Head of caudate nucleus (tissue), 42 donors: ENCODE measurements at regions not wholly inside any gene's neighbourhood (a gene's known extent, or its start where the extent isn't known, plus 50 kb on each side); places are given as distances from the start of the nearest gene placed in this dataset.
"Not testable (repeated sequence)": the region's sequence is repeated elsewhere in the genome, so short reads cannot be mapped to it uniquely, and the experiment has no call there.

Experiments
- DNase-seq, 42 donors: peaks; one replicate each; pipeline versions ENCODE4 v3.0.0 to v3.0.0-alpha.2; 2020 to 2021; ENCODE audit warnings: mixed read lengths in 7 of 42
- intact Hi-C: fragments of 100-400 bp; cut with DNase I; formaldehyde crosslinking; loops from one replicate; pipeline ENCODE4 v1.15.0; 2022

- DNase-seq, intact Hi-C loops: not testable (repeated sequence)
These were observed 229.4 kb upstream of the ATP5MC3 start for GRCh38 chr2:175410941-175411340.

- no peak for DNase-seq
- intact Hi-C loops: no loop called here
These were observed 223.3 kb upstream of the ATP5MC3 start for GRCh38 chr2:175404839-175405238.

- no peak for DNase-seq
- intact Hi-C loops: no loop called here
These were observed 222.2 kb upstream of the ATP5MC3 start for GRCh38 chr2:175403599-175404221.

- DNase-seq: no peak
- intact Hi-C loops: no loop called here
These were observed 221.1 kb upstream of the ATP5MC3 start for GRCh38 chr2:175402571-175402970.

GRCh38 chr2:175401956-175402469, 220.5 kb upstream of the ATP5MC3 start:
- DNase-seq: no peak
- intact Hi-C loops: no loop called here

- intact Hi-C loops: no loop called here
- DNase-seq: no peak
These were observed 219.5 kb upstream of the ATP5MC3 start for GRCh38 chr2:175400975-175401374.

- intact Hi-C loops: no loop called here
- no peak for DNase-seq
These were observed 217.8 kb upstream of the ATP5MC3 start for GRCh38 chr2:175399326-175399725.

GRCh38 chr2:175398848-175399247, 217.3 kb upstream of the ATP5MC3 start:
- DNase-seq: no peak

GRCh38 chr2:175396696-175397095, 215.2 kb upstream of the ATP5MC3 start:
- intact Hi-C loops: no loop called here
- DNase-seq: no peak

More at GRCh38 chr2:175398848-175399247, 217.3 kb upstream of the ATP5MC3 start:
- intact Hi-C loops: no loop called here

- intact Hi-C loops: no loop called here
- DNase-seq: no peak
These were observed 212.3 kb upstream of the ATP5MC3 start for GRCh38 chr2:175393851-175394250.

- intact Hi-C loops: no loop called here
- peak in 7 of 42 donors; percentile 3 to 41 (median 10) for DNase-seq
These were observed 201.8 kb upstream of the ATP5MC3 start for GRCh38 chr2:175383286-175383685.

GRCh38 chr2:175373729-175374128, 192.2 kb upstream of the ATP5MC3 start:
- DNase-seq: no peak
- intact Hi-C loops: no loop called here

- intact Hi-C loops: no loop called here
- no peak for DNase-seq
These were observed 191.5 kb upstream of the ATP5MC3 start for GRCh38 chr2:175372704-175373701.

GRCh38 chr2:175371378-175371777, 189.9 kb upstream of the ATP5MC3 start:
- intact Hi-C loops: no loop called here
- DNase-seq: no peak

GRCh38 chr2:175366815-175367214, 185.3 kb upstream of the ATP5MC3 start:
- peak in 32 of 42 donors; percentile 4 to 63 (median 32) for DNase-seq
- intact Hi-C loops: loop anchor here (10.0 kb wide), 1 partner anchor 728 kb away; the partner anchor contains the start of genes HOXD12 and HOXD13

- intact Hi-C loops: loop anchor here (10.0 kb wide), 1 partner anchor 731 kb away; the partner anchor contains the start of genes HOXD12 and HOXD13
- no peak for DNase-seq
These were observed 182.2 kb upstream of the ATP5MC3 start for GRCh38 chr2:175363699-175364098.

GRCh38 chr2:175362331-175362730, 180.8 kb upstream of the ATP5MC3 start:
- intact Hi-C loops: loop anchor here (10.0 kb wide), 1 partner anchor 732 kb away; the partner anchor contains the start of genes HOXD12 and HOXD13
- DNase-seq: no peak

GRCh38 chr2:175359710-175360109, 178.2 kb upstream of the ATP5MC3 start:
- no peak for DNase-seq
- intact Hi-C loops: loop anchor here (10.0 kb wide), 1 partner anchor 735 kb away; the partner anchor contains the start of genes HOXD12 and HOXD13

- intact Hi-C loops: no loop called here
These were observed 175.4 kb upstream of the ATP5MC3 start for GRCh38 chr2:175356901-175357300.

GRCh38 chr2:175355246-175355645, 173.7 kb upstream of the ATP5MC3 start:
- intact Hi-C loops: no loop called here
- DNase-seq: no peak

More at GRCh38 chr2:175356901-175357300, 175.4 kb upstream of the ATP5MC3 start:
- no peak for DNase-seq
